MM.1S (cell line): ENCODE measurements at regions not wholly inside any gene's neighbourhood (a gene's known extent, or its start where the extent isn't known, plus 50 kb on each side); places are given as distances from the start of the nearest gene placed in this dataset.

Source experiments
- EZH2 ChIP-seq: fragments of 300-600 bp; sonication (generic); optimal IDR thresholded peaks from 2 replicates; pipeline ENCODE3; 2017; ENCODE audit warnings: low read depth, mild to moderate bottlenecking, antibody characterized with exemption, low read length, mixed read lengths
- TF ChIP-seq, protein P1 (sequence below): fragments of 300-600 bp; sonication (generic); IDR thresholded peaks from 2 replicates; pipeline ENCODE4 v1.5.1; 2016; ENCODE audit warnings: antibody characterized with exemption, low read length, mixed read lengths

- TF ChIP-seq, protein P1, sequence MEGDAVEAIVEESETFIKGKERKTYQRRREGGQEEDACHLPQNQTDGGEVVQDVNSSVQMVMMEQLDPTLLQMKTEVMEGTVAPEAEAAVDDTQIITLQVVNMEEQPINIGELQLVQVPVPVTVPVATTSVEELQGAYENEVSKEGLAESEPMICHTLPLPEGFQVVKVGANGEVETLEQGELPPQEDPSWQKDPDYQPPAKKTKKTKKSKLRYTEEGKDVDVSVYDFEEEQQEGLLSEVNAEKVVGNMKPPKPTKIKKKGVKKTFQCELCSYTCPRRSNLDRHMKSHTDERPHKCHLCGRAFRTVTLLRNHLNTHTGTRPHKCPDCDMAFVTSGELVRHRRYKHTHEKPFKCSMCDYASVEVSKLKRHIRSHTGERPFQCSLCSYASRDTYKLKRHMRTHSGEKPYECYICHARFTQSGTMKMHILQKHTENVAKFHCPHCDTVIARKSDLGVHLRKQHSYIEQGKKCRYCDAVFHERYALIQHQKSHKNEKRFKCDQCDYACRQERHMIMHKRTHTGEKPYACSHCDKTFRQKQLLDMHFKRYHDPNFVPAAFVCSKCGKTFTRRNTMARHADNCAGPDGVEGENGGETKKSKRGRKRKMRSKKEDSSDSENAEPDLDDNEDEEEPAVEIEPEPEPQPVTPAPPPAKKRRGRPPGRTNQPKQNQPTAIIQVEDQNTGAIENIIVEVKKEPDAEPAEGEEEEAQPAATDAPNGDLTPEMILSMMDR = no peak
- no peak for TF ChIP-seq EZH2
Observed at GRCh38 chr13:22944378-22944777, 236.4 kb upstream of the SGCG start.
